GM10266 (cell line): ENCODE measurements at regions not wholly inside any gene's neighbourhood (a gene's known extent, or its start where the extent isn't known, plus 50 kb on each side); places are given as distances from the start of the nearest gene placed in this dataset.

ENCODE experiments used
- DNase-seq: peaks from one replicate; pipeline ENCODE4 v3.0.0; 2012; ENCODE audit errors: extremely low spot score
- CTCF ChIP-seq: IDR thresholded peaks from 2 replicates; pipeline ENCODE4 v1.5.1; 2012; ENCODE audit warnings: mild to moderate bottlenecking, low read depth; ENCODE audit not compliant: control insufficient read depth, insufficient read depth; ENCODE audit errors: missing control alignments

- no peak for TF ChIP-seq CTCF
- DNase-seq = no peak
These were observed 225.4 kb downstream of the MYCN start for GRCh38 chr2:16165518-16166326.

- no peak for TF ChIP-seq CTCF
- no peak for DNase-seq
These were observed 222.2 kb downstream of the MYCN start for GRCh38 chr2:16162491-16163040.

- no peak for DNase-seq
- TF ChIP-seq CTCF = no peak
These were observed 221.6 kb downstream of the MYCN start for GRCh38 chr2:16161768-16162490.

GRCh38 chr2:16161085-16161565 lies 220.8 kb downstream of the MYCN start:
- no peak for TF ChIP-seq CTCF
- no peak for DNase-seq

GRCh38 chr2:16160281-16161084 lies 220.1 kb downstream of the MYCN start:
- no peak for DNase-seq
- no peak for TF ChIP-seq CTCF

GRCh38 chr2:16156411-16156810 lies 216.1 kb downstream of the MYCN start:
- TF ChIP-seq CTCF = no peak

More at GRCh38 chr2:16156411-16156810, 216.1 kb downstream of the MYCN start:
- no peak for DNase-seq
